GM23248 (cell line): ENCODE measurements at regions not wholly inside any gene's neighbourhood (a gene's known extent, or its start where the extent isn't known, plus 50 kb on each side); places are given as distances from the start of the nearest gene placed in this dataset.

Experiments used
- DNase-seq: peaks from one replicate; pipeline ENCODE4 v3.0.0-alpha.2; 2015
- H2AFZ ChIP-seq: fragments of 200-600 bp; sonication (generic); 2 replicates; pipeline ENCODE4 v1.6.1; 2016; ENCODE audit warnings: antibody characterized with exemption
- H3F3A ChIP-seq: fragments of 200-600 bp; sonication (generic); 2 replicates; pipeline ENCODE4 v1.6.1; 2016; ENCODE audit warnings: mild to moderate bottlenecking, antibody characterized with exemption, mixed run types; ENCODE audit not compliant: insufficient read depth
- H3K27ac ChIP-seq: fragments of 200-600 bp; sonication (generic); 2 replicates; pipeline ENCODE4 v1.5.1; 2016; ENCODE audit warnings: mild to moderate bottlenecking
- H3K27me3 ChIP-seq: fragments of 200-600 bp; sonication (generic); replicated peaks from 2 replicates; pipeline ENCODE4 v1.6.1; 2016; ENCODE audit warnings: mild to moderate bottlenecking; ENCODE audit not compliant: insufficient read depth
- H3K36me3 ChIP-seq: fragments of 200-600 bp; sonication (generic); 2 replicates; pipeline ENCODE4 v1.6.1; 2016; ENCODE audit warnings: low read depth, mild to moderate bottlenecking
- H3K4me1 ChIP-seq: fragments of 200-600 bp; sonication (generic); 2 replicates; pipeline ENCODE4 v1.6.1; 2016; ENCODE audit warnings: mild to moderate bottlenecking; ENCODE audit not compliant: insufficient read depth
- H3K4me2 ChIP-seq: fragments of 200-600 bp; sonication (generic); one replicate; pipeline ENCODE4 v1.6.1; 2016; ENCODE audit warnings: mild to moderate bottlenecking; ENCODE audit not compliant: unreplicated experiment
- H3K4me3 ChIP-seq: fragments of 200-600 bp; sonication (generic); 2 replicates; pipeline ENCODE4 v1.5.1; 2016; ENCODE audit warnings: mild to moderate bottlenecking
- H3K79me2 ChIP-seq: fragments of 200-600 bp; sonication (generic); 2 replicates; pipeline ENCODE4 v1.6.1; 2016; ENCODE audit warnings: mild to moderate bottlenecking; ENCODE audit not compliant: insufficient read depth
- H3K9ac ChIP-seq: fragments of 200-600 bp; sonication (generic); 2 replicates; pipeline ENCODE4 v1.6.1; 2016; ENCODE audit warnings: mild to moderate bottlenecking
- H3K9me2 ChIP-seq: fragments of 200-600 bp; sonication (generic); 2 replicates; pipeline ENCODE4 v1.6.1; 2016; ENCODE audit warnings: mixed run types, mild to moderate bottlenecking, moderate library complexity; ENCODE audit not compliant: insufficient read depth
- H3K9me3 ChIP-seq: fragments of 200-600 bp; sonication (generic); one replicate; pipeline ENCODE4 v1.6.1; 2017; ENCODE audit warnings: low read depth
- H4K20me1 ChIP-seq: fragments of 200-600 bp; sonication (generic); 2 replicates; pipeline ENCODE4 v1.6.0; 2016; ENCODE audit not compliant: insufficient read depth
- EZH2 ChIP-seq: fragments of 200-600 bp; sonication (generic); IDR thresholded peaks from 2 replicates; pipeline ENCODE4 v1.6.1; 2018; ENCODE audit warnings: antibody characterized with exemption, mild to moderate bottlenecking; ENCODE audit not compliant: insufficient read depth, poor library complexity, severe bottlenecking
- EZH2phosphoT487 ChIP-seq: fragments of 200-600 bp; sonication (generic); IDR thresholded peaks from 2 replicates; pipeline ENCODE4 v1.6.1; 2018; ENCODE audit warnings: antibody characterized with exemption, moderate library complexity, mild to moderate bottlenecking, low read depth; ENCODE audit not compliant: insufficient read depth
- WGBS, 2 experiments: methylation state at CpG; one replicate each; pipeline ENCODE4 v1.1.6; 2015 to 2017; ENCODE audit warnings: low lambda C conversion rate in 2 of 2, low coverage in 1 of 2; ENCODE audit errors: missing lambda C conversion rate in 2 of 2; 5-methylcytosine and 5-hydroxymethylcytosine counted together
- in situ Hi-C: fragments of 300-500 bp; cut with MboI; formaldehyde crosslinking; loops from 2 replicates; pipeline ENCODE4 v1.15.0; 2020

DNA sequence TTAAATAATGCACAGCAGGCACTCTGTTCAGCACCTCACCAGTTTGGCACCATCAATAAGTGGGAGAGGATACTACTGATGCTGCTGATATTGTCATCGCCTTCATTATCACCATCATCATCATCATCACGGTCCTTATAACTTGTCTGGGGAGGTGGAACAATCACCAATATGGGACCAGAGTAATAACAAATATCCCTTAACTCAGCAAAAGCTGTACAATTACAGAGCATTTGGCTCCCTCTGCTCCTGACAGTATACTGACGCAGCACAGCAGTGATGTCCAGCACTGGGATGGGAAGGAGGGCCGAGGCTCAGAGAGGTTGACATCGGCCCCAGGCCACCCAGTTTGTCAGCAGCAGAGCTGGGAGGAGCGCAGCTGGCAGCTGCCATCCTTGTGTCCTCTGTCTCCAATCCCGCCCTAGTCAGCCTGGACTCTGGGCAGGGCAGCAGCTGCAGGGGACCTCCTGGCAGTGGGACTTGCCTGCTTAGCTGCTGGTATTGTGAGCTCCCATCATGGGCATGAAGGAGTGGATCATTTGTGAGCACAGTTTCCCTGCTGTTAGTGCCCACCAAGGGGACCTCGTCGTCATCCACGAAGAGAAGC lies 90.0 kb downstream of the DHCR7 start:
- DNase-seq, result no peak
- Histone ChIP-seq H3K9ac (no peak overlapping the region), H3K4me2 (no peak overlapping the region), H2AFZ (no peak overlapping the region), H3K9me2 (no peaks in the 10 kb centered on the region), H3K9me3 (no peaks in the 10 kb centered on the region), H3F3A (no peaks in the 10 kb centered on the region), H3K27ac (no peak overlapping the region), H3K79me2 (no peaks in the 10 kb centered on the region), H3K27me3 (no peaks in the 10 kb centered on the region; the same call in 1 of the 2 replicates), H4K20me1 (no peaks in the 10 kb centered on the region), H3K4me3 (no peak overlapping the region), H3K36me3 (no peaks in the 10 kb centered on the region), H3K4me1 (no peaks in the 10 kb centered on the region)
- in situ Hi-C loops, result no loop called here
- WGBS, 2 experiments, result 50 to 54% methylated on average over 10 of the region's 10 CpGs
- TF ChIP-seq EZH2 (no peak), EZH2phosphoT487 (no peak)

DNA sequence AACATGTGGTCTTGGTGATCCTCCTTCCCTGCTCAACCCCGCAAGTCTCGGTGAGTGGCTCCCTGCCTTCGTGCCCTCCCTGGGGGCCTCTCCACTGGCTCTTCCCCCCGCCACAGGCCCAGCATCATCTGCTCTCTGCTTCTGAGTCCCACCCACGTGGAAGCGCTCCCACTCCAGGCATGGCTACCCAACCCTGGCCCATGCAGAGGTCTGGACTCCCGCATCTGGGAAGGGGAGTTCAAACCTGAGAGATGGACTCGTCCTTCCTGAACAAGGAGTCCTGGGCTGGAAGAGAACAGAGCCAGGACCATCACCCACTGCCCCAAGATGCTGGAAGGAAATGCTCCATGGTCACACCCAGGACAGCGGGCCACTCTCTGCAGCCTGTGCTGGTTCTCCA lies 90.8 kb downstream of the DHCR7 start:
- in situ Hi-C loops, result no loop called here
- Histone ChIP-seq H3K9me2 (no peaks in the 10 kb centered on the region), H3K4me3 (no peak overlapping the region), H3K27me3 (no peaks in the 10 kb centered on the region; the same call in 1 of the 2 replicates), H2AFZ (no peak overlapping the region), H3K36me3 (no peaks in the 10 kb centered on the region), H3K9me3 (no peaks in the 10 kb centered on the region), H3K4me1 (no peaks in the 10 kb centered on the region), H4K20me1 (no peaks in the 10 kb centered on the region), H3K9ac (no peak overlapping the region), H3F3A (no peaks in the 10 kb centered on the region), H3K4me2 (no peak overlapping the region), H3K79me2 (no peaks in the 10 kb centered on the region), H3K27ac (no peak overlapping the region)
- DNase-seq, result no peak
- no peak for TF ChIP-seq EZH2
- TF ChIP-seq EZH2phosphoT487, result no peak
- WGBS, 2 experiments, result 45 to 46% methylated on average over 9 of the region's 9 CpGs

GRCh38 chr11:71356904-71357303 lies 91.3 kb downstream of the DHCR7 start:
- H3K4me3 ChIP-seq, result no peak overlapping the region
- H2AFZ ChIP-seq, result no peak overlapping the region
- H3K27me3 ChIP-seq, result no peaks in the 10 kb centered on the region; the same call in 1 of the 2 replicates
- H3K4me1 ChIP-seq, result no peaks in the 10 kb centered on the region
- H3K36me3 ChIP-seq, result no peaks in the 10 kb centered on the region
- DNase-seq, result no peak
- no peaks in the 10 kb centered on the region for H3K9me3 ChIP-seq
- no peak overlapping the region for H3K9ac ChIP-seq
- no peak overlapping the region for H3K4me2 ChIP-seq
- no peak overlapping the region for H3K27ac ChIP-seq
- H3F3A ChIP-seq, result no peaks in the 10 kb centered on the region
- in situ Hi-C loops, result no loop called here
- H4K20me1 ChIP-seq, result no peaks in the 10 kb centered on the region
- no peaks in the 10 kb centered on the region for H3K79me2 ChIP-seq
- 15 to 23% methylated on average over 6 of the region's 6 CpGs for WGBS, 2 experiments
- TF ChIP-seq EZH2 (no peak), EZH2phosphoT487 (no peak)
- H3K9me2 ChIP-seq, result no peaks in the 10 kb centered on the region

GRCh38 chr11:71356280-71356876 lies 91.8 kb downstream of the DHCR7 start:
- in situ Hi-C loops, result no loop called here
- DNase-seq, result no peak
- no peaks in the 10 kb centered on the region for H3K79me2 ChIP-seq
- H3K9ac ChIP-seq, result no peak overlapping the region
- TF ChIP-seq EZH2phosphoT487 (no peak), EZH2 (no peak)
- H3K27me3 ChIP-seq, result no peaks in the 10 kb centered on the region; the same call in 1 of the 2 replicates
- 42 to 46% methylated on average over 6 of the region's 6 CpGs for WGBS, 2 experiments
- H3F3A ChIP-seq, result no peaks in the 10 kb centered on the region
- no peaks in the 10 kb centered on the region for H3K9me3 ChIP-seq
- no peaks in the 10 kb centered on the region for H3K36me3 ChIP-seq
- no peaks in the 10 kb centered on the region for H3K4me1 ChIP-seq
- H3K4me3 ChIP-seq, result no peak overlapping the region
- no peak overlapping the region for H3K4me2 ChIP-seq
- no peaks in the 10 kb centered on the region for H3K9me2 ChIP-seq
- H2AFZ ChIP-seq, result no peak overlapping the region
- no peaks in the 10 kb centered on the region for H4K20me1 ChIP-seq
- H3K27ac ChIP-seq, result no peak overlapping the region
